Neural cell (in vitro differentiated cells): ENCODE measurements at regions not wholly inside any gene's neighbourhood (a gene's known extent, or its start where the extent isn't known, plus 50 kb on each side); places are given as distances from the start of the nearest gene placed in this dataset.

Source experiments
- CTCF ChIP-seq: fragments of 450-650 bp; IDR thresholded peaks from 2 replicates; pipeline ENCODE4 v1.5.1; 2014; ENCODE audit warnings: antibody characterized with exemption, mild to moderate bottlenecking, moderate library complexity; ENCODE audit not compliant: poor library complexity, severe bottlenecking
- EP300 ChIP-seq: fragments of 450-650 bp; conservative IDR thresholded peaks from 2 replicates; pipeline ENCODE4 v1.6.1; 2014; ENCODE audit warnings: antibody characterized with exemption, mild to moderate bottlenecking, moderate library complexity; ENCODE audit not compliant: poor library complexity, severe bottlenecking
- EZH2 ChIP-seq: fragments of 200-600, 300-800 bp; shearing (Covaris generic), sonication (generic); IDR thresholded peaks from 2 replicates; pipeline ENCODE4 v1.6.1; 2014; ENCODE audit warnings: antibody characterized with exemption, low read length, borderline replicate concordance, mild to moderate bottlenecking; ENCODE audit not compliant: insufficient read depth, poor library complexity, severe bottlenecking
- POLR2AphosphoS5 ChIP-seq: IDR thresholded peaks from 2 replicates; pipeline ENCODE4 v1.6.1; 2012
- RAD21 ChIP-seq: fragments of 450-650 bp; conservative IDR thresholded peaks from 2 replicates; pipeline ENCODE4 v1.6.1; 2014; ENCODE audit warnings: antibody characterized with exemption, mild to moderate bottlenecking, moderate library complexity
- REST ChIP-seq: IDR thresholded peaks from 2 replicates; pipeline ENCODE4 v1.6.1; 2012; ENCODE audit warnings: borderline replicate concordance
- TAF1 ChIP-seq: IDR thresholded peaks from 2 replicates; pipeline ENCODE4 v1.6.1; 2012; ENCODE audit warnings: low read depth

GRCh38 chr19:20371911-20372310 is 193.7 kb downstream of the ZNF737 start:
- TF ChIP-seq REST (no peak), CTCF (no peak), EZH2 (no peak), POLR2AphosphoS5 (no peak), EP300 (no peak), RAD21 (no peak), TAF1 (no peak)
